ENCODE measurements at regions not wholly inside any gene's neighbourhood (a gene's known extent, or its start where the extent isn't known, plus 50 kb on each side); places are given as distances from the start of the nearest gene placed in this dataset.

GRCh38 chr4:108287834-108288413 lies 119.2 kb upstream of the LEF1 start:
- no peak for DNase-seq

GRCh38 chr4:108280072-108280471 lies 111.3 kb upstream of the LEF1 start:
- DNase-seq, result no peak

GRCh38 chr4:108276690-108277089 lies 108.0 kb upstream of the LEF1 start:
- no peak for DNase-seq

- DNase-seq, result no peak
Observed at GRCh38 chr4:108272986-108273385, 104.3 kb upstream of the LEF1 start.

- DNase-seq, result no peak
Observed at GRCh38 chr4:108272561-108272960, 103.8 kb upstream of the LEF1 start.

- no peak for DNase-seq
Observed at GRCh38 chr4:108272046-108272445, 103.3 kb upstream of the LEF1 start.

GRCh38 chr4:108270466-108271450 lies 102.0 kb upstream of the LEF1 start:
- DNase-seq, result no peak

- DNase-seq, result no peak
Observed at GRCh38 chr4:108264693-108265092, 96.0 kb upstream of the LEF1 start.

- DNase-seq, result no peak
Observed at GRCh38 chr4:108263057-108263456, 94.3 kb upstream of the LEF1 start.

GRCh38 chr4:108261026-108261425 lies 92.3 kb upstream of the LEF1 start:
- no peak for DNase-seq

- no peak for DNase-seq
Observed at GRCh38 chr4:108256538-108256937, 87.8 kb upstream of the LEF1 start.

- DNase-seq, result no peak
Observed at GRCh38 chr4:108255203-108255747, 86.5 kb upstream of the LEF1 start.

GRCh38 chr4:108249397-108249796 lies 80.7 kb upstream of the LEF1 start:
- DNase-seq, result no peak

- no peak for DNase-seq
Observed at GRCh38 chr4:108247387-108248049, 78.8 kb upstream of the LEF1 start.

- no peak for DNase-seq
Observed at GRCh38 chr4:108244606-108245005, 75.9 kb upstream of the LEF1 start.

- DNase-seq, result no peak
Observed at GRCh38 chr4:108240366-108240765, 71.6 kb upstream of the LEF1 start.

- no peak for DNase-seq
Observed at GRCh38 chr4:108237693-108238092, 69.0 kb upstream of the LEF1 start.

- no peak for DNase-seq
Observed at GRCh38 chr4:108236264-108236663, 67.5 kb upstream of the LEF1 start.

- DNase-seq, result no peak
Observed at GRCh38 chr4:108227923-108228322, 59.2 kb upstream of the LEF1 start.

GRCh38 chr4:108224611-108225053 lies 55.9 kb upstream of the LEF1 start:
- DNase-seq, result no peak

- DNase-seq, result no peak
Observed at GRCh38 chr4:108223313-108223712, 54.6 kb upstream of the LEF1 start.

- no peak for DNase-seq
Observed at GRCh38 chr4:108219998-108220397, 51.3 kb upstream of the LEF1 start.

All from anterior cingulate cortex (tissue), 58 donors.